PC-9 (cell line): ENCODE measurements at regions not wholly inside any gene's neighbourhood (a gene's known extent, or its start where the extent isn't known, plus 50 kb on each side); places are given as distances from the start of the nearest gene placed in this dataset.

Experiments used
- BruUV-seq: library from RNA; stranded (reverse); fragments of 400-500 nt; replicated peaks from 2 replicates; lab custom pipeline; 2021; lab: Mats Ljungman, UMichigan
- CTCF ChIA-PET: fragments of 300-600 bp; sonication (Branson Sonifier 250); formaldehyde crosslinking; loops from one replicate; lab custom pipeline; 2022; ENCODE audit warnings: antibody characterized with exemption; lab: Charles Lee
- POLR2A ChIA-PET: fragments of 300-600 bp; sonication (Branson Sonifier 250); formaldehyde crosslinking; loops from one replicate; lab custom pipeline; 2022; ENCODE audit warnings: antibody characterized with exemption; ENCODE audit not compliant: unreplicated experiment; lab: Charles Lee
- DNase-seq, 2 experiments: peaks; one replicate each; pipeline versions ENCODE4 v3.0.0 to v3.0.0-alpha.2; 2015 to 2022; ENCODE audit warnings: mixed read lengths in 1 of 2
- H2AFZ ChIP-seq: fragments of 200-600 bp; sonication (generic); 2 replicates; pipeline ENCODE4 v1.8.1; 2017; ENCODE audit warnings: antibody characterized with exemption
- H3F3A ChIP-seq: fragments of 200-600 bp; sonication (generic); 2 replicates; pipeline ENCODE4 v1.8.1; 2017; ENCODE audit warnings: antibody characterized with exemption, mild to moderate bottlenecking, low read depth; ENCODE audit not compliant: insufficient read depth
- H3K27ac ChIP-seq: fragments of 200-600 bp; sonication (generic); 2 replicates; pipeline ENCODE4 v1.6.1; 2016; ENCODE audit warnings: mixed run types
- H3K27me3 ChIP-seq: fragments of 200-600 bp; sonication (generic); 2 replicates; pipeline ENCODE4 v1.6.1; 2016; ENCODE audit warnings: low read depth, mixed run types; ENCODE audit not compliant: insufficient read depth
- H3K36me3 ChIP-seq: fragments of 200-600 bp; sonication (generic); 2 replicates; pipeline ENCODE4 v1.6.1; 2016; ENCODE audit warnings: low read depth, mixed run types
- H3K4me1 ChIP-seq: fragments of 200-600 bp; sonication (generic); replicated peaks from 2 replicates; pipeline ENCODE4 v1.6.1; 2016; ENCODE audit warnings: mixed run types; ENCODE audit not compliant: insufficient read depth
- H3K4me2 ChIP-seq: fragments of 200-600 bp; sonication (generic); 2 replicates; pipeline ENCODE4 v1.6.1; 2017; ENCODE audit warnings: mixed run types
- H3K4me3 ChIP-seq: fragments of 200-600 bp; sonication (generic); 2 replicates; pipeline ENCODE4 v1.6.1; 2016; ENCODE audit warnings: mixed run types
- H3K79me2 ChIP-seq: fragments of 200-600 bp; sonication (generic); 2 replicates; pipeline ENCODE4 v1.6.1; 2017; ENCODE audit warnings: low read depth, mixed run types
- H3K9me2 ChIP-seq: fragments of 200-600 bp; sonication (generic); 2 replicates; pipeline ENCODE4 v1.8.1; 2017; ENCODE audit warnings: mild to moderate bottlenecking; ENCODE audit not compliant: insufficient read depth
- H3K9me3 ChIP-seq: fragments of 200-600 bp; sonication (generic); 2 replicates; pipeline ENCODE4 v1.8.1; 2016; ENCODE audit warnings: low read depth; ENCODE audit not compliant: insufficient read depth
- H4K20me1 ChIP-seq: fragments of 200-600 bp; sonication (generic); 2 replicates; pipeline ENCODE4 v1.8.1; 2017; ENCODE audit not compliant: insufficient read depth
- EZH2 ChIP-seq: fragments of 200-600 bp; sonication (generic); IDR thresholded peaks from 2 replicates; pipeline ENCODE4 v1.8.0; 2017; ENCODE audit warnings: antibody characterized with exemption, low read depth
- intact Hi-C: fragments of 100-400 bp; cut with micrococcal nuclease; formaldehyde crosslinking; loops from one replicate; pipeline ENCODE4 v1.10.0; 2022; ENCODE audit not compliant: unreplicated experiment
- TF ChIP-seq, protein P1 (sequence below): fragments of 200-600 bp; sonication (generic); conservative IDR thresholded peaks from 2 replicates; pipeline ENCODE4 v1.6.1; 2017; ENCODE audit warnings: mixed run types, antibody characterized with exemption, mild to moderate bottlenecking, moderate library complexity

- Histone ChIP-seq H3K36me3 (no peaks in the 10 kb centered on the region), H3K4me2 (no peak overlapping the region), H3K4me3 (no peak overlapping the region), H4K20me1 (no peaks in the 10 kb centered on the region), H3K79me2 (no peaks in the 10 kb centered on the region), H3K9me2 (no peaks in the 10 kb centered on the region), H2AFZ (no peak overlapping the region), H3F3A (no peaks in the 10 kb centered on the region), H3K9me3 (no peaks in the 10 kb centered on the region), H3K27ac (no peak overlapping the region), H3K27me3 (no peaks in the 10 kb centered on the region; the same call in 1 of the 2 replicates), H3K4me1 (no peaks in the 10 kb centered on the region)
- ChIA-PET CTCF (no interaction called here), POLR2A (no interaction called here)
- TF ChIP-seq, protein P1, sequence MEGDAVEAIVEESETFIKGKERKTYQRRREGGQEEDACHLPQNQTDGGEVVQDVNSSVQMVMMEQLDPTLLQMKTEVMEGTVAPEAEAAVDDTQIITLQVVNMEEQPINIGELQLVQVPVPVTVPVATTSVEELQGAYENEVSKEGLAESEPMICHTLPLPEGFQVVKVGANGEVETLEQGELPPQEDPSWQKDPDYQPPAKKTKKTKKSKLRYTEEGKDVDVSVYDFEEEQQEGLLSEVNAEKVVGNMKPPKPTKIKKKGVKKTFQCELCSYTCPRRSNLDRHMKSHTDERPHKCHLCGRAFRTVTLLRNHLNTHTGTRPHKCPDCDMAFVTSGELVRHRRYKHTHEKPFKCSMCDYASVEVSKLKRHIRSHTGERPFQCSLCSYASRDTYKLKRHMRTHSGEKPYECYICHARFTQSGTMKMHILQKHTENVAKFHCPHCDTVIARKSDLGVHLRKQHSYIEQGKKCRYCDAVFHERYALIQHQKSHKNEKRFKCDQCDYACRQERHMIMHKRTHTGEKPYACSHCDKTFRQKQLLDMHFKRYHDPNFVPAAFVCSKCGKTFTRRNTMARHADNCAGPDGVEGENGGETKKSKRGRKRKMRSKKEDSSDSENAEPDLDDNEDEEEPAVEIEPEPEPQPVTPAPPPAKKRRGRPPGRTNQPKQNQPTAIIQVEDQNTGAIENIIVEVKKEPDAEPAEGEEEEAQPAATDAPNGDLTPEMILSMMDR, result no peak
- TF ChIP-seq EZH2, result no peak
- intact Hi-C loops, result no loop called here
- BruUV-seq, result no TSS peak
- DNase-seq, result no peak
Observed at GRCh38 chr5:161077936-161078545, 226.0 kb upstream of the ATP10B start.

GRCh38 chr5:161077496-161077895, 225.5 kb upstream of the ATP10B start:
- Histone ChIP-seq H3K4me2 (no peak overlapping the region), H3K9me2 (no peaks in the 10 kb centered on the region), H3K9me3 (no peaks in the 10 kb centered on the region), H3F3A (no peaks in the 10 kb centered on the region), H3K27ac (no peak overlapping the region), H3K27me3 (no peaks in the 10 kb centered on the region; the same call in 1 of the 2 replicates), H3K36me3 (no peaks in the 10 kb centered on the region), H3K4me3 (no peak overlapping the region), H4K20me1 (no peaks in the 10 kb centered on the region), H3K79me2 (no peaks in the 10 kb centered on the region), H2AFZ (no peak overlapping the region), H3K4me1 (no peaks in the 10 kb centered on the region)
- TF ChIP-seq EZH2, result no peak
- TF ChIP-seq, protein P1, result no peak
- ChIA-PET CTCF (no interaction called here), POLR2A (no interaction called here)
- no peak for DNase-seq
- no TSS peak for BruUV-seq
- intact Hi-C loops, result no loop called here

DNA sequence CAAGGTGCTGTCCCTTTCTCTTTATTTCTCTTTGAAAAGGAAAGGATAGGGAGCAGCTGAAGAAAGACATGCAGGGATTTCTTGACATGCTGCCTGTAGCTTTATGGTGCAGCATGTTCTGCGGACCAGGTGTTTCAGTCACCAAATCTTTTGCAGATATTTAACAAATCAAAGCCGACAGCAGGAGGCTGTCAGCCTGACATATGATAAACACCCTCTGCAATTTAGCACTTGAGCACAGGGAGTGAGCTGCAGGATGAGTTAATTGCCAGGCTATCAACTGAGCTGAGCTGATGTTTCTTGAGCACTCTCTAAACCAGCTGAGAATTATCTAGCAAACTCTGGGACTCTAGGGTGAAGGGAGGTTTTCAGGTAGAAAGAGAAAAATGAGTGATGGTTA, 212.8 kb upstream of the ATP10B start:
- Histone ChIP-seq H3K9me3 (no peaks in the 10 kb centered on the region), H2AFZ (no peak overlapping the region), H3K4me2 (no peak overlapping the region), H3K27ac (no peak overlapping the region), H3K4me3 (no peak overlapping the region), H3K9me2 (no peaks in the 10 kb centered on the region), H3K4me1 (no peaks in the 10 kb centered on the region), H3K27me3 (no peaks in the 10 kb centered on the region), H4K20me1 (no peaks in the 10 kb centered on the region), H3F3A (no peaks in the 10 kb centered on the region), H3K79me2 (no peaks in the 10 kb centered on the region), H3K36me3 (no peaks in the 10 kb centered on the region)
- DNase-seq, result no peak
- CTCF ChIA-PET, result no interaction called here
- BruUV-seq, result no TSS peak
- POLR2A ChIA-PET, result no interaction called here
- intact Hi-C loops, result no loop called here
- TF ChIP-seq, protein P1, result no peak
- TF ChIP-seq EZH2, result no peak
